ENCODE measurements at regions not wholly inside any gene's neighbourhood (a gene's known extent, or its start where the extent isn't known, plus 50 kb on each side); places are given as distances from the start of the nearest gene placed in this dataset.

DNA sequence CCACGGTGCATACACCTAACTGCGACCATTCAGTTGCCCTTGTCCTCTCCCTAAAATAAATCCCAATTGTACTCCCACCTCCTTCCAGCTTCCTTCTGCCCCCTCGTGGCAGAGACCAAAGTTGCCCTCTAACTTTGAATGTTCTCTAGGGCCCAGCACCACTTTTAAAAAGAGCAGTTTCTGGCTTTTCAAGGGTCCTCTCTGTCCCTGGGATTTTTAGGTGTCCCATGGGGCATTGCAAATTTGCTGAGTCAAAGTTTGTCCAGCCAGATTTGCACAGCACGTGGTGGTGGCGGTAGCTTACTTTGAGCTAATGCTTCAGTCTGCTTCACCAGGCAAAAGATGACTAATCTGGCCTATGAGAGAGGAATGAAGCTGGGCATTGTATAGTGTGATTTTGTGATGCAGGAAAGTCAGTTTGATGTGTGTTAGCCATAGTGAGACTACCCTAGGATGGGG lies 100.2 kb downstream of the PERP start:
- peak; percentile 11 for DNase-seq (ENCODE audit: low read depth)

DNA sequence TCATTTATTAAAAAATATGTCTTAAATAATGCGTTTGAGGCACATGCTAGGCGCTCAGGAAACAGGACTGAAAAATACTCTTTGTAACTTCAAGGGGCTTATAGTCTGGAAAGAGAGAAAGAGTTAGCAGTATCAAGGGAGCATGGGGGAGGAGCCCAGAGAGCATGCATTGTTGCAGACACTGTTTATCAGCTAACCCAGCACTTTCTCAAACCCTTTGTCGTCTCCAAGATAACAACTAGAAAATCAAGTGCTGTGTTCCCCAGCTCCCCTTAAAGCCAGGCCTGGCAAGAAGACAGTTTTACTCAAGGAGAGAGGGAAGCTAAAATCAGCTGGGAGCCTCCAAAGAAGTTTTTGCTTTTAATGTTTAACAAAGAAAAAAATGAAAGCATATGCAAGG lies 98.4 kb downstream of the PERP start:
- no peak for DNase-seq (ENCODE audit: low read depth)

DNA sequence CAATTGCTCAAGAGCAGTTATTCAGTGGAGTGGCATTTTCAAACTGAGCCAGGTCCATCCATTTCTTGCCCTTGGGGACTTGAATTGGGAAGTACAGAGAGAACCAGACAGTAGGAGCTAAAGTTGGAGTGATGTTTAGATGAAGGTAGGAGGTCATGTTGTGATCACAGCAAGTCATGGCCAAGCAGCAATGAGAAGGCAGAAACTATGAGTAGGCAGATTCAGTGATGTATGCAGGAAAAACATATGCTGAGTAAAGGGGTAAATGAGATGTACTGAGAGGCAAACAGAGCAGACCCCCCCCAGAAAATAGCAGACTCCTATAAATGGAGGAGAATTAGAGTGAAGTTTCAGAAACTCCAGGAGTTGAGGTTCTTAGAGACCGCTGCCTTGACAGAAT lies 95.8 kb downstream of the PERP start:
- DNase-seq (ENCODE audit: low read depth) = no peak

DNA sequence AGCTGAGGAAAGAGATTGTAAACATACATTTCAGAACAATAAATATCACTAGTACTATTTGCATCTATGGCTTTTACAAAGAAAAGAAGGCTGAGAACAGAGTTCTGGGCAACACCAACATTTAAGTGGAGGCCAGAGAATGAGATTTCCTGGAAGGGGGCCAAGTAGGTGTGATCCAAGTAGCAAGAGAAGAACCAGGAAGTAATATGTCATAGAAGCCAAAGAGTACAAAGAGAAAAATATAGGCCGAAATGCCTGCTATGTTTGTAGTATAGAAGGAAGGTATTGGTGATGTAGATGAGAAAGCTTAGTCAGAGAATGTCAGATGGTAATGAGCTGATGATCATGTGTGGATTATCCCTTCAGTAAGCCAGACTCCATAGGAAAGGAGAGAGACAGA lies 94.5 kb downstream of the PERP start:
- no peak for DNase-seq (ENCODE audit: low read depth)

DNA sequence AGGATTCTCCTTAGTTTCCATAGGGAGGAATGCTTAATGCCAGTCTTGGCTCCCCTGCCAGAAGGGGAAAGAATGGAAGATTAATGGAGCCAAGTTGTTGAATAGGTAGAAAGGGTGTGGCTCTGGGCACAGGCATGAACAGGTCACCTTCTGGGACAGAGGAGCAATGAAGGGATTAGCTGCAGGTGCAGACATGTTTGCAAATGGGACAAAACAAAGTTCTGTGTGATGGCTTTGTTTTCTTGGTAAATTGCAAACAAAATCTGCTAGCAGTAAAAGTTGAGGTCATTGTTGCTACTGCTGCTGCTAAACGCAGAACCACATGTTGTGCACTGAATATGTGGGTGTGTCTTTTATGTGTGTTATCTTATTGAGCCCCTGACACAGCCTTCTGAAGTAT lies 93.3 kb downstream of the PERP start:
- DNase-seq (ENCODE audit: low read depth) = no peak

DNA sequence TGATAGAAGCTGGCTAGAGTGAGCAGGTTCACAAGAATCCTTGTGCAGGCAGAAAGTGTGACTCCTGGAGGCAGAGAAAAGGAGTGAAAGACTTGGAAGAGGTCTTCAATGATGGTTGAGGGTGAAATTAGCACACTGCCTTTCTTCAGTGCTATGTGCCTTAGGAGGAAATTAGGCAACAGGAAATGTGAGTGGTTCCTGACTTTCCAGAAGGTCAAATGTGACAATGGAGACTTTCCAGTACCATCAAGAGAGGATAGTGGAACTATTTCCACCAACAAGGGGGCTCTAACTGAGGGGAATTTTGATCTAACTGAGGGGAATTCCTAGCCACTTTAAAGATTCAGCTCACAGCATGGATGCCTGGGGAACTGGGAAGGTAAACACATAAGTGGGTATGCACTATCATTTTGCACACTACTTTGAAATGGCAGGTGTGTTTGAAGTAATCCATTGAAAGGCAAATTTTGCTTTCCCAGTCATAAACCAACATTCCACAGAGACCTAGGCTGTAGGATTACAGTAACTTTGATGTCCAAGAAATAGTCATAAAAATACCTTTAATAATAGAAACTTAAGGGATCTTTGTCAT lies 90.0 kb downstream of the PERP start:
- no peak for DNase-seq (ENCODE audit: low read depth)

DNA sequence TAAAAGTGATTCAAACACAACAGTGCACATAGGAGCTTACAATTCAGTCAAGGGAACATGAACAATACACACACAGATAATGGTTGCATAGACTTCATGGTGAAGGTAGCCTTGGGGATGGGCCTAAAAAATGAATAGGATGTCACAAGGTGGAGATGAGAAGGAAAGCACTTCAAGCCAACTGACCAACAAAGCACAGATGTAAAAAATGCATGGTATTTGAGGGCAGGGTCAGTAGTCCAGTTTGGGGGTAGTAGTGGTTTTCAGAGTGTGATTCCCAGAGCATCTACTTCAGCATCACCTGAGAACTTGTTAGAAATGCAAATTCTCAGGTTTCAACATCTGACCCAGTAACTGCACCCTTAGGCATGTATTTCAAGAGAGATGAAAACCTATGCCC lies 88.9 kb downstream of the PERP start:
- no peak for DNase-seq (ENCODE audit: low read depth)

DNA sequence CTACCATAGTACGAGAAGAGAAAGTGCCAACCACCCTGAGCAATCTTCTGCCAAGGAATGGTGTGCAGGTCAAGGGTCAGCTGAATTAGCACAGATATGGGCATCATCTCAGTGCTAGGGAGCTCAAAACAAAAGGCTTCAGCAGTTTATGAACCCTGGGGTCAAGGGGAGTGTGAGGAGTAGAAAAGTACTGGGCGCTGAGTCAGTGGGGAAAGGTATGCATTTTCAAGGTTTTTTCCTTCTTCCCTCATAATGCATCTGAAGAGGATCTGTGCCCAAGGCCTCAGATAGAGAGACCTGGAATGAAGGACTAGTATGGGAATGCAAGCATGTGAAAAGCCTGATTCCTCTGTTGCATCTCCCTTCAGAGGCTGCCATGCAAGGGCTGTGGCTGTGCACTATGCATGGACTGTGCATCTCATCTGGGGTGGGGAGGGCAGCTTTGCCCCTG lies 81.7 kb downstream of the PERP start:
- DNase-seq (ENCODE audit: low read depth) = no peak

DNA sequence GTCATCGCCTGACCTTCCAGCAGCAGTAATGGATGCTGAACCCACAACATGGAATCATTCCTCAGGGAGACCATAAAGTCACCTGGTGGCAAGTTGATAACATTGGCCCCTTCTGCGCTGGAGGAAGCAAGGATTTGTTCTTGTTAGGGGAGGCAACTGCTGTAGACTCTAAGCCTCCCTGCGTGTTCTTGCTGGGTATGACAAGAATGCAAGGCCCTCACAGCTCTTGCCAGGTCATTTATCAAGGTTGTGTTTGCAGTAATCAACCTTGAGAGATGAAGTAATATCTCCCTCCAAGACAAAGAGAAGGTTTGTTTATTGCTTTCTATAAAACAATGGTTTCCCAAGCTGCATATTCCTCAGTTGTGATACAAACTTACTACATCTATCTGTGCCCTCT lies 80.9 kb downstream of the PERP start:
- no peak for DNase-seq (ENCODE audit: low read depth)

DNA sequence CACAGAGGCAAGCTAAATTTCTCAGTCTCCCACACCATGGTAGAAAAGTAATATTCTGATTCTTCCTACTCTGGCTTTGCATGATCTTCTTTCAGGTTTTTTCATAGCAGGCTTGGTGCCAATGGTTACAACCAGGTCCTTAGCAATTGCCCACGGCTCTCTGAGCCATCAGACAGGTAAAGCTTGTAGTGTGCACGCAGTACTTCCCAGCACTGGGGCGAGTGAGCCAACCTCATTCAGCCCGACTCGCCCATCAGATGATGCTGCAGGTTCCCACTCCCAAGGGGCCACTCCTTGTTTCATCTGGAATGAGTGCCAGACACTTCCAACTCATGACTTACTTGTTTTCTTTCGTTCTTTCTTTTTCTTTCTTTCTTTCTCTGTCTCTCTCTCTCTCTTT lies 78.3 kb downstream of the PERP start:
- no peak for DNase-seq (ENCODE audit: low read depth)

DNA sequence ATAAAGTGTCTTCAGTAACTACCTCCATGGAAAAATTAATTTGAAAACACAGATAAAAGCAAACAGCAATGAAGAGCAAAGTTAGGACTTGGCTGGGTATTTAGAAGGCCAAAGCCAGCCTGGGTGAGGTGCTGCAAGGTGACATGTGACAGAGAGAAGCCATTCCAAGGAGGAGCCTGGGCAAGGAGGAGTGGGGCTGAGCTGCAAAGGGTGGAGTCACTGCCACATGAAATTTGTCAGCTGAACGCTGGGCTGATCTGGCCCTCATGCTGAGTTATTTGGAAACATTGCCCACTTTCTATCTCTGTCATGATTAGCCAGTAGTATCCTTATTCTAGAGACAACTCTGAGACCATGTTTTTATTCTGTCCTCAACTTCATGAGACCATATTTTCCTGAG lies 76.3 kb downstream of the PERP start:
- DNase-seq (ENCODE audit: low read depth) = no peak

DNA sequence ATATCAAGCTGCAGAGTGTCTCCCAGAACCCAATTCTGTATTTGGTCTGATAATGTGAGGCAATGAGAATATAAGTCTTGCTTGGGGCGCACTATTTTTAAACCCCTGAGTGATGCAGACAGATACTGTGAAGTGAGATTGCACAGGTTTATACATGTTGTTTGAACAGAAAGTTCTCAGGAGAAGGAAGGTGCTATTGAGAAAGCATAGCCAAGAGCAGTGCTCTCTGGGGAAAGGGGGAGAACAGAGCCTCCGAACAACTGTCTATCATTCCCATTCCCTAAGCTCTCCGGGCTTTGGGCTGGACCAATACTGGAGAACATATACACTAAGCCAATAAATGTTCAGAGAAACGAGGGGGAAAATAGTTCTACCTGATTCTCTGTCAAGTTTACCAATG lies 75.8 kb downstream of the PERP start:
- no peak for DNase-seq (ENCODE audit: low read depth)

DNA sequence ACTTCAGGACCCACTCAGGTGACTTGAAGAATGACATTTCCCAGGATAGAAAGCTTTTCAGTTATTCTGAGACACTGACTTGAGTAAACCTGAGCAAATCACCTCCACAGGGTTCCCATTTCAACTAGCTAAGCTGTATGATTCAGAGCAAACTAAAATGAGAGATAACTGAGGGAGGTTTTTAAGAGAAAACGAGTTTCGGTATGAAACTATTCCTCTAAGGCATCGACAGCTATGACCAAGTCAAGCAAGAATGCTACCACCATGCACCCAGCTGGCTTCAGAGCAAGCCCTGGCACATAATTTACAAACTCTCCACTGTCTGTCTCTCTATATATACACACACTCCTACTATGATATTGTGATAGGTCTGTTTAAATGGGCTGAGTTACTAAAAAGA lies 75.4 kb downstream of the PERP start:
- no peak for DNase-seq (ENCODE audit: low read depth)

DNA sequence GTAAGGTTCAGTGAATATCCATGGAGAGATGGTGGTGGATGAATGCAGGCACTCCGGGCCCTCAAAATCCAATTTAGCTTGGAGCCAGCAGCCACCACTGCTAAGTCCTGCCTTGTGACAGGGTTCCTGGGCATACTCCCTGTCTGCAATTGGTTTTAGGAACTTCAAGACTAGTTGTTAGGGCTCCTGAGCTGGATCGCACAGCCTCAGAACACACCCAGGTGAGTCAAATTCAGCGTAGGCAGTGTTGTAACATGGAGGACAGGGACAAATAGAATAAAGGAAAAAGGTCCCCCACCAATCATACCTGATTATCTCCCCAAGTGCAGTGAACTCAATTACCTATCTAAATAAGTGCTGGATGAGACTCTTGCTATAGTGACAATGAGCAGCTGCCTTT lies 74.6 kb downstream of the PERP start:
- no peak for DNase-seq (ENCODE audit: low read depth)

DNA sequence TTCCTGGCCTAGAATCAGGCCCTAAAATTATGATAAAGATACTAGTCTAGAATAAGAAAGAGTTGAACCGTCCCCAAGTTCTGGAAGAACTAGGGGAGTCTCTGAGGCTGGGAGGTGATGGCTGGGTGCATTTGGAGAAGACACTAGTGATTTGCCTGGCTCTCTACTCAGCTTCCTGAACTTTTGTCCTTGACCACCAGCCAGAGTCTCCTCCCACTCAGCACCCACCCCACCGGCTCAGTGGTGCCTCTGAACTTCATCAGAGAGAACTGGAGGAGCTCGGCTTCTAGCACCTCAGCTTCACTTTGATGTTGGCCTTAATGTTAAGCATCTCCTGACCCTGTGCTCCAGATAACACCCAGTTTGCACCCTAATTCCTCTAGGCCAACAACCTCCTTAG lies 73.0 kb downstream of the PERP start:
- DNase-seq (ENCODE audit: low read depth) = no peak

DNA sequence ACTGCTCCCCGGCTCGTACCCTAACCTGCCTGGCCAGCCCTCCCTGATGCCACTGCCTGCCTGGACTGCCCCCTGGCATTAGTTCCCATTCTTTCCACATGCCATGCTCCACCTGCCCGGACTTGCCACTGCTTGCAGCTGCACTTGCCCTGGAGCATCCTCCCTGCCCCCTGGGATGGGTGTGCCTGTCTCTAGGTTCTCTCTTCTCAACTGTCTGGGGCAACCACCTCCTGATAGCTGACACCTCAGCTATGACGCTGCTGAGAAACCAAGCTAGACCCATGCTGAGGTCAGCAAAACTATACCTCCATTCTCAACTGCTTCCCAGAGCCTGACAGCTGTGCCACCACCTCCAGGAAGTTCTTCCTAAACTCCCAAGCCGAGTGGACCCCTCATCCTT lies 72.1 kb downstream of the PERP start:
- DNase-seq (ENCODE audit: low read depth) = no peak

DNA sequence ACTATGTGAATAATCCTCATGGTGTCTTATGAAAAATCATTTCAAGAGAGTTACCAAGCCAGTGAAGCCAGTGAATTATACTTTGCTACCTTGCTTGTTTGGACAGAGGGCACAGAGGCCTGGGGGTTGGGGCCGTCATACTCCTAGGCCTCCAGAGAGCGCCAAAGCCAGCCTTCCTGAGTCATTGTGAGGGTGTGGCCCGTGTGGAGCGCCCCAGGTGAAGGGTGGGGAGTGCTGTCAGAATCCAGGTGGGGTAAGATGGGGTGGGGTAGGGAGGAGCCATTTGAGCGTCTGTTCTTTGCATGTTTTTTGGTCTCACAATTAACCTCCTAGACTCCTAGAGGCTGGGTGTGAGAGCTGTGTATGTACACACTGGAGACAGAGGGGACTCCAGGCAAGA lies 71.1 kb downstream of the PERP start:
- no peak for DNase-seq (ENCODE audit: low read depth)

DNA sequence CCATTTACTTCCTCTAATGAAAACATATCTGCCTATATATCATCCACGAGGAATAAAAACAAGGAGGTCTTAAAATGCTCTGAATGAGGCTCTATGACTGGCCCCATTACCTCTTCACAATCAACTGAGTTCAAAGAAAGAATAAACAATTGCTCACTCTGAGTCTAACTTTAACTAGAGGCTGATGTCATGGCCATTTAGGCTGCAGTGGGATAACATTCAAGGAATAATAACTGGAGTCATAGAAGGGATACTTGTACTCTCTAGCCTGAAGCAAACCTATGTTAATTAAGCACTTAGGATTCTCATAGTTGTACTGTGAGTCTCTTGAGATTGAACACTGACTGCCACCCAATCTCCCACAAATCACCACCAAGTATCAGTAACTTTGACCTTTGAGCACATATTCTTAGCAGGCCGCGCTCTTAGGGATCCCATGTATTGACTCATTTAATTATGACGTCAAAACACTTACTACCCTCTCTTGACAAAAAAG lies 70.2 kb downstream of the PERP start:
- DNase-seq (ENCODE audit: low read depth) = no peak

DNA sequence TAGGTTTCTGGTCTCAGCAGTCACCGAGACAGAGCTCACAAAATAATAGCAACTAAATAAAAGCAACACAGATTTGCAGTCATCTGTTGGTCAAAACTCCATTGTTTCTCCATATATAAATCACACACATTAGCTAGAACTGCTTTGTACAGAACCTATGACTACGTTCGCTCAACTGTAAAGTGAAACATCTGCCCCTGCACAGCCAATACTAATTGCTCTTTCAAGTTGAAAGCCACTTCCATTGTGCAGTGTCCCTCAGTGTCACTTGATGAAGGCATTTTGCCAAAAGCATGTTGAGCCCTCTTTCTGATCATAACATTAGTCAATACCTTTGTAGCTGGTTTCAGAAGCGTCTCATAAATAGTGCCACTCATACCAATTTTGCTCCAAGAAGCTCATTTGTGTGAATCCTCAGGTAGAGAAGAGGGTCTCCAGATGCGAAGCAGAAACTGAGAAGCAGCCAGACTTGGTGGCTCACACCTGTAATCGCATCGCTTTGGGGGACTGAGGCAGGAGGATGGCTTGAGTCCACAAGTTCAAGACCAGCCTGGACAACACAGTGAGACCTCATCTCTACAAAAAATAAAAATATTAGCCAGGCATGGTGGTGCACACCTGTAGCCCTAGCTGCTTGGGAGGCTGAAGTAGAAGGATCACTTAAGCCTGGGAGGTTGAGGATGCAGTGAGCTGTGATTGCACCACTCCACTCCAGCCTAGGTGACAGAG lies 68.9 kb downstream of the PERP start:
- no peak for DNase-seq (ENCODE audit: low read depth)

Measured in HS-27A (cell line).